Neural cell (in vitro differentiated cells): ENCODE measurements at regions not wholly inside any gene's neighbourhood (a gene's known extent, or its start where the extent isn't known, plus 50 kb on each side); places are given as distances from the start of the nearest gene placed in this dataset.

ENCODE experiments used
- H2AFZ ChIP-seq: fragments of 200-600, 300-800 bp; sonication (generic), shearing (Covaris generic); 2 replicates; pipeline ENCODE4 v1.6.0; 2014; ENCODE audit warnings: low read depth, mild to moderate bottlenecking, antibody characterized with exemption, low read length, moderate library complexity
- H3F3A ChIP-seq: fragments of 200-600 bp; shearing (Covaris generic); 2 replicates; pipeline ENCODE4 v1.6.1; 2016; ENCODE audit warnings: mild to moderate bottlenecking, moderate library complexity, mixed read lengths, antibody characterized with exemption, low read length; ENCODE audit not compliant: insufficient read depth, poor library complexity, severe bottlenecking
- H3K27ac ChIP-seq: fragments of 200-600, 300-800 bp; sonication (generic), shearing (Covaris generic); 2 replicates; pipeline ENCODE4 v1.5.1; 2014; ENCODE audit warnings: mild to moderate bottlenecking, low read length, moderate library complexity
- H3K27me3 ChIP-seq: fragments of 300-800, 200-600 bp; sonication (generic), shearing (Covaris generic); 2 replicates; pipeline ENCODE4 v1.6.0; 2014; ENCODE audit warnings: mild to moderate bottlenecking, low read depth, low read length, moderate library complexity; ENCODE audit not compliant: insufficient read depth
- H3K36me3 ChIP-seq: fragments of 300-800, 200-600 bp; sonication (generic), shearing (Covaris generic); 2 replicates; pipeline ENCODE4 v1.5.1; 2014; ENCODE audit warnings: mild to moderate bottlenecking, antibody characterized with exemption, low read length, moderate library complexity; ENCODE audit not compliant: insufficient read depth
- H3K4me2 ChIP-seq: fragments of 300-800, 200-600 bp; sonication (generic), shearing (Covaris generic); 2 replicates; pipeline ENCODE4 v1.6.0; 2014; ENCODE audit warnings: mild to moderate bottlenecking, low read length
- H3K4me3 ChIP-seq: fragments of 300-800, 200-600 bp; sonication (generic), shearing (Covaris generic); 2 replicates; pipeline ENCODE4 v1.5.1; 2014; ENCODE audit warnings: mild to moderate bottlenecking, low read length, moderate library complexity
- H3K79me2 ChIP-seq: fragments of 200-600 bp; shearing (Covaris generic); replicated peaks from 2 replicates; pipeline ENCODE4 v1.6.0; 2014; ENCODE audit warnings: mild to moderate bottlenecking, low read length, moderate library complexity; ENCODE audit not compliant: insufficient read depth
- H3K9ac ChIP-seq: fragments of 300-800, 200-600 bp; sonication (generic), shearing (Covaris generic); 2 replicates; pipeline ENCODE4 v1.6.1; 2016; ENCODE audit warnings: mild to moderate bottlenecking, low read length, mixed read lengths
- H3K9me2 ChIP-seq: fragments of 200-600 bp; shearing (Covaris generic); 2 replicates; pipeline ENCODE4 v1.6.1; 2016; ENCODE audit warnings: mild to moderate bottlenecking, low read length, mixed read lengths; ENCODE audit not compliant: insufficient read depth
- H3K9me3 ChIP-seq: fragments of 200-600, 300-800 bp; sonication (generic), shearing (Covaris generic); 2 replicates; pipeline ENCODE4 v1.6.1; 2016; ENCODE audit warnings: mild to moderate bottlenecking, mixed run types, low read length, moderate library complexity, mixed read lengths
- H4K20me1 ChIP-seq: fragments of 200-600 bp; shearing (Covaris generic); 2 replicates; pipeline ENCODE4 v1.6.1; 2016; ENCODE audit warnings: mild to moderate bottlenecking, mixed run types; ENCODE audit not compliant: insufficient read depth
- CTCF ChIP-seq: fragments of 450-650 bp; IDR thresholded peaks from 2 replicates; pipeline ENCODE4 v1.5.1; 2014; ENCODE audit warnings: antibody characterized with exemption, mild to moderate bottlenecking, moderate library complexity; ENCODE audit not compliant: poor library complexity, severe bottlenecking
- EP300 ChIP-seq: fragments of 450-650 bp; conservative IDR thresholded peaks from 2 replicates; pipeline ENCODE4 v1.6.1; 2014; ENCODE audit warnings: antibody characterized with exemption, mild to moderate bottlenecking, moderate library complexity; ENCODE audit not compliant: poor library complexity, severe bottlenecking
- EZH2 ChIP-seq: fragments of 200-600, 300-800 bp; shearing (Covaris generic), sonication (generic); IDR thresholded peaks from 2 replicates; pipeline ENCODE4 v1.6.1; 2014; ENCODE audit warnings: antibody characterized with exemption, low read length, borderline replicate concordance, mild to moderate bottlenecking; ENCODE audit not compliant: insufficient read depth, poor library complexity, severe bottlenecking
- MXI1 ChIP-seq: fragments of 450-650 bp; conservative IDR thresholded peaks from 2 replicates; pipeline ENCODE4 v1.6.1; 2014; ENCODE audit warnings: antibody characterized with exemption, mild to moderate bottlenecking; ENCODE audit not compliant: poor library complexity, severe bottlenecking
- POLR2AphosphoS5 ChIP-seq: IDR thresholded peaks from 2 replicates; pipeline ENCODE4 v1.6.1; 2012
- RAD21 ChIP-seq: fragments of 450-650 bp; conservative IDR thresholded peaks from 2 replicates; pipeline ENCODE4 v1.6.1; 2014; ENCODE audit warnings: antibody characterized with exemption, mild to moderate bottlenecking, moderate library complexity
- SMC3 ChIP-seq: fragments of 450-650 bp; conservative IDR thresholded peaks from 2 replicates; pipeline ENCODE4 v1.6.1; 2014; ENCODE audit warnings: antibody characterized with exemption, mild to moderate bottlenecking, moderate library complexity; ENCODE audit not compliant: poor library complexity
- TF ChIP-seq, protein P1 (sequence below): IDR thresholded peaks from 2 replicates; pipeline ENCODE4 v1.6.1; 2012; ENCODE audit warnings: borderline replicate concordance

GRCh38 chr13:60869941-60870613, 473.1 kb downstream of the TDRD3 start:
- H3K4me3 ChIP-seq, result no peak overlapping the region

DNA sequence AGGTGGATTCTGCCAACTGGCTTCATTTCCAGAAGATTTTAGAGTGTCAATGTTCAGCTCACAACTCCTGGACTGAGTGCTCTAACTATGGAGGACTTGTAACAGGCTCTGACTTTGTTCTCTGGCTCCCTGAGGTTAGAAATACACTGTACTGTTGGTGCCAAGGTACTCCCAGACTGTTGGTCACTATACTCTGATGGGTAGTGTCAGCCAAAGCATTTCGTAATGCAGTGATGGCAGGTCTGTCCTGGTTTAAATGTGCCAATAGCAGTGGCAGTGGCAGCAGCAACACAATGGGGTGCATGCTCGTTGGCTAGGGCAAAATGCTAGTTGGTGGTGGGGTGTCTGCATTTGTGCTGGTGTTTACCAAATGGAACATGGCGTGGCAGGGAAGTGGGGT, 472.2 kb downstream of the TDRD3 start:
- H2AFZ ChIP-seq, result no peak overlapping the region
- no peak overlapping the region for H3K27ac ChIP-seq
- no peak overlapping the region for H3K4me3 ChIP-seq
- no peaks in the 10 kb centered on the region for H4K20me1 ChIP-seq
- no peaks in the 10 kb centered on the region for H3K9me3 ChIP-seq
- TF ChIP-seq EZH2, result no peak
- no peak for TF ChIP-seq RAD21
- TF ChIP-seq, protein P1, sequence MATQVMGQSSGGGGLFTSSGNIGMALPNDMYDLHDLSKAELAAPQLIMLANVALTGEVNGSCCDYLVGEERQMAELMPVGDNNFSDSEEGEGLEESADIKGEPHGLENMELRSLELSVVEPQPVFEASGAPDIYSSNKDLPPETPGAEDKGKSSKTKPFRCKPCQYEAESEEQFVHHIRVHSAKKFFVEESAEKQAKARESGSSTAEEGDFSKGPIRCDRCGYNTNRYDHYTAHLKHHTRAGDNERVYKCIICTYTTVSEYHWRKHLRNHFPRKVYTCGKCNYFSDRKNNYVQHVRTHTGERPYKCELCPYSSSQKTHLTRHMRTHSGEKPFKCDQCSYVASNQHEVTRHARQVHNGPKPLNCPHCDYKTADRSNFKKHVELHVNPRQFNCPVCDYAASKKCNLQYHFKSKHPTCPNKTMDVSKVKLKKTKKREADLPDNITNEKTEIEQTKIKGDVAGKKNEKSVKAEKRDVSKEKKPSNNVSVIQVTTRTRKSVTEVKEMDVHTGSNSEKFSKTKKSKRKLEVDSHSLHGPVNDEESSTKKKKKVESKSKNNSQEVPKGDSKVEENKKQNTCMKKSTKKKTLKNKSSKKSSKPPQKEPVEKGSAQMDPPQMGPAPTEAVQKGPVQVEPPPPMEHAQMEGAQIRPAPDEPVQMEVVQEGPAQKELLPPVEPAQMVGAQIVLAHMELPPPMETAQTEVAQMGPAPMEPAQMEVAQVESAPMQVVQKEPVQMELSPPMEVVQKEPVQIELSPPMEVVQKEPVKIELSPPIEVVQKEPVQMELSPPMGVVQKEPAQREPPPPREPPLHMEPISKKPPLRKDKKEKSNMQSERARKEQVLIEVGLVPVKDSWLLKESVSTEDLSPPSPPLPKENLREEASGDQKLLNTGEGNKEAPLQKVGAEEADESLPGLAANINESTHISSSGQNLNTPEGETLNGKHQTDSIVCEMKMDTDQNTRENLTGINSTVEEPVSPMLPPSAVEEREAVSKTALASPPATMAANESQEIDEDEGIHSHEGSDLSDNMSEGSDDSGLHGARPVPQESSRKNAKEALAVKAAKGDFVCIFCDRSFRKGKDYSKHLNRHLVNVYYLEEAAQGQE, result no peak
- no peak for TF ChIP-seq POLR2AphosphoS5
- no peak for TF ChIP-seq MXI1
- TF ChIP-seq CTCF, result no peak
- no peak for TF ChIP-seq EP300
- no peak for TF ChIP-seq SMC3
- no peaks in the 10 kb centered on the region for H3F3A ChIP-seq
- no peaks in the 10 kb centered on the region for H3K79me2 ChIP-seq
- H3K27me3 ChIP-seq, result no peaks in the 10 kb centered on the region
- H3K9ac ChIP-seq, result no peak overlapping the region
- H3K4me2 ChIP-seq, result no peak overlapping the region
- H3K36me3 ChIP-seq, result no peaks in the 10 kb centered on the region
- H3K9me2 ChIP-seq, result no peaks in the 10 kb centered on the region

More at GRCh38 chr13:60869941-60870613, 473.1 kb downstream of the TDRD3 start:
- no peak overlapping the region for H3K4me2 ChIP-seq
- no peaks in the 10 kb centered on the region for H3K9me2 ChIP-seq
- H3K27me3 ChIP-seq, result no peaks in the 10 kb centered on the region
- no peaks in the 10 kb centered on the region for H3K9me3 ChIP-seq
- H3K9ac ChIP-seq, result no peak overlapping the region
- H3K79me2 ChIP-seq, result no peaks in the 10 kb centered on the region
- H3F3A ChIP-seq, result no peaks in the 10 kb centered on the region
- H2AFZ ChIP-seq, result no peak overlapping the region
- no peaks in the 10 kb centered on the region for H4K20me1 ChIP-seq
- TF ChIP-seq SMC3, result no peak
- no peak for TF ChIP-seq MXI1
- TF ChIP-seq EZH2, result no peak
- TF ChIP-seq, protein P1, result no peak
- no peak for TF ChIP-seq POLR2AphosphoS5
- H3K36me3 ChIP-seq, result no peaks in the 10 kb centered on the region
- no peak overlapping the region for H3K27ac ChIP-seq
